A673 (cell line): ENCODE measurements at regions not wholly inside any gene's neighbourhood (a gene's known extent, or its start where the extent isn't known, plus 50 kb on each side); places are given as distances from the start of the nearest gene placed in this dataset.

ENCODE experiments used
- BruUV-seq: library from RNA; stranded (reverse); fragments of 400-500 nt; replicated peaks from 2 replicates; lab custom pipeline; 2021; lab: Mats Ljungman, UMichigan
- CTCF ChIA-PET: fragments of 300-600 bp; sonication (Branson Sonifier 250); formaldehyde crosslinking; loops from one replicate; lab custom pipeline; 2022; ENCODE audit warnings: antibody characterized with exemption; lab: Charles Lee
- POLR2A ChIA-PET: fragments of 300-600 bp; sonication (Branson Sonifier 250); formaldehyde crosslinking; loops from one replicate; lab custom pipeline; 2022; ENCODE audit warnings: antibody characterized with exemption; ENCODE audit not compliant: low non-redundant PET; lab: Charles Lee
- DNase-seq: peaks from one replicate; pipeline ENCODE4 v3.0.0-alpha.2; 2015; ENCODE audit warnings: low spot score
- H3K27ac ChIP-seq: fragments of 200-600 bp; sonication (generic); 2 replicates; pipeline ENCODE4 v1.5.1; 2016; ENCODE audit warnings: mixed run types, low read depth, mild to moderate bottlenecking, mixed read lengths, antibody characterized with exemption, low read length; ENCODE audit not compliant: poor library complexity, severe bottlenecking
- H3K27me3 ChIP-seq: fragments of 200-600 bp; sonication (generic); replicated peaks from 2 replicates; pipeline ENCODE4 v1.6.1; 2017; ENCODE audit warnings: mixed run types, low read depth, mild to moderate bottlenecking, mixed read lengths, antibody characterized with exemption, low read length; ENCODE audit not compliant: insufficient read depth, poor library complexity
- H3K36me3 ChIP-seq: fragments of 200-600 bp; sonication (generic); 2 replicates; pipeline ENCODE4 v1.6.1; 2016; ENCODE audit warnings: mixed run types, mild to moderate bottlenecking, mixed read lengths, antibody characterized with exemption, low read length; ENCODE audit not compliant: insufficient read depth, poor library complexity, severe bottlenecking
- H3K4me1 ChIP-seq: fragments of 200-600 bp; sonication (generic); 2 replicates; pipeline ENCODE4 v1.6.1; 2017; ENCODE audit warnings: mixed run types, mild to moderate bottlenecking, mixed read lengths, antibody characterized with exemption, low read length; ENCODE audit not compliant: insufficient read depth, poor library complexity, severe bottlenecking
- H3K4me3 ChIP-seq: fragments of 200-600 bp; sonication (generic); 2 replicates; pipeline ENCODE4 v1.5.1; 2016; ENCODE audit warnings: low read depth, mixed run types, mild to moderate bottlenecking, mixed read lengths, low read length; ENCODE audit not compliant: poor library complexity, severe bottlenecking
- H3K9me3 ChIP-seq: fragments of 200-600 bp; sonication (generic); 2 replicates; pipeline ENCODE4 v1.6.1; 2016; ENCODE audit warnings: mixed run types, low read depth, mild to moderate bottlenecking, mixed read lengths, antibody characterized with exemption, low read length; ENCODE audit not compliant: poor library complexity, severe bottlenecking
- CTCF ChIP-seq: fragments of 300-800, 200-600 bp; sonication (generic); conservative IDR thresholded peaks from 2 replicates; pipeline ENCODE4 v1.5.1; 2017; ENCODE audit warnings: low read depth, mild to moderate bottlenecking, antibody characterized with exemption, low read length, moderate library complexity, mixed read lengths
- EZH2 ChIP-seq: fragments of 200-600 bp; sonication (generic); IDR thresholded peaks from 2 replicates; pipeline ENCODE4 v1.6.1; 2017; ENCODE audit warnings: borderline replicate concordance, low read depth, mild to moderate bottlenecking, mixed read lengths, antibody characterized with exemption, low read length; ENCODE audit not compliant: poor library complexity, severe bottlenecking
- intact Hi-C: fragments of 100-400 bp; cut with micrococcal nuclease; formaldehyde crosslinking; loops from one replicate; pipeline ENCODE4 v1.10.0; 2022; ENCODE audit not compliant: unreplicated experiment

- POLR2A ChIA-PET = interaction anchor here (0.6 kb wide), 1 partner anchor 128 kb away, joined by 4 read pairs; no protein-coding TSS in a partner anchor
- CTCF ChIA-PET = no interaction called here
Measured at GRCh38 chr10:21402606-21403083, 122.8 kb downstream of the SKIDA1 start.

GRCh38 chr10:21401196-21401595 is 124.3 kb downstream of the SKIDA1 start:
- Histone ChIP-seq H3K4me1 (peaks cover 42% of the 10 kb centered on the region), H3K9me3 (no peaks in the 10 kb centered on the region), H3K27me3 (no peaks in the 10 kb centered on the region), H3K4me3 (no peak overlapping the region), H3K36me3 (no peaks in the 10 kb centered on the region), H3K27ac (no peak overlapping the region)
- no peak for TF ChIP-seq EZH2
- no peak for TF ChIP-seq CTCF
- intact Hi-C loops = no loop called here
- CTCF ChIA-PET = no interaction called here
- POLR2A ChIA-PET = no interaction called here
- BruUV-seq = no TSS peak
- DNase-seq = no peak

More at GRCh38 chr10:21402606-21403083, 122.8 kb downstream of the SKIDA1 start:
- intact Hi-C loops = no loop called here
- Histone ChIP-seq H3K9me3 (no peaks in the 10 kb centered on the region), H3K4me3 (no peak overlapping the region), H3K4me1 (peaks cover 57% of the 10 kb centered on the region), H3K27ac (peak overlapping the region; percentile 67), H3K36me3 (no peaks in the 10 kb centered on the region), H3K27me3 (no peaks in the 10 kb centered on the region)
- peak; percentile 91 for DNase-seq
- no TSS peak for BruUV-seq
- no peak for TF ChIP-seq CTCF
- TF ChIP-seq EZH2 = no peak

GRCh38 chr10:21399392-21400035 is 126.0 kb downstream of the SKIDA1 start:
- Histone ChIP-seq H3K27ac (peak overlapping the region; percentile 21), H3K36me3 (no peaks in the 10 kb centered on the region), H3K27me3 (no peaks in the 10 kb centered on the region), H3K4me1 (peaks cover 39% of the 10 kb centered on the region), H3K9me3 (peaks cover 4% of the 10 kb centered on the region), H3K4me3 (no peak overlapping the region)
- intact Hi-C loops = no loop called here
- BruUV-seq = no TSS peak
- TF ChIP-seq EZH2 (no peak), CTCF (no peak)
- ChIA-PET POLR2A (no interaction called here), CTCF (interaction anchor here (0.5 kb wide), 1 partner anchor 10 kb away, joined by 4 read pairs; no protein-coding TSS in a partner anchor)
- DNase-seq = peak; percentile 68
